Upper lobe of left lung (tissue), 4 donors: ENCODE measurements at regions not wholly inside any gene's neighbourhood (a gene's known extent, or its start where the extent isn't known, plus 50 kb on each side); places are given as distances from the start of the nearest gene placed in this dataset.
"Not testable (repeated sequence)": the region's sequence is repeated elsewhere in the genome, so short reads cannot be mapped to it uniquely, and the experiment has no call there.

Experiments used
- CTCF ChIP-seq, 6 experiments: fragments of 450-650 bp in 4 of 6; fragments of 200-600 bp in 2 of 6; sonication (generic) in 2 of 6; IDR thresholded peaks; one replicate each; pipeline ENCODE4 v1.5.1; 2016 to 2019; ENCODE audit warnings: antibody characterized with exemption in 6 of 6
- POLR2A ChIP-seq, 4 donors: fragments of 450-650 bp; IDR thresholded peaks; one replicate each; pipeline ENCODE4 v1.5.1; 2016 to 2017; ENCODE audit warnings: antibody characterized with exemption in 4 of 4, mild to moderate bottlenecking in 2 of 4

- not testable (repeated sequence) for TF ChIP-seq CTCF, POLR2A (IDR thresholded peaks at IDR 0.05)
Measured at GRCh38 chr7:149958880-149959279, 85.1 kb downstream of the ATP6V0E2 start.
